Renal cortical epithelial cell (primary cell): ENCODE measurements at regions not wholly inside any gene's neighbourhood (a gene's known extent, or its start where the extent isn't known, plus 50 kb on each side); places are given as distances from the start of the nearest gene placed in this dataset.
"Not testable (repeated sequence)": the region's sequence is repeated elsewhere in the genome, so short reads cannot be mapped to it uniquely, and the experiment has no call there.

ENCODE experiments used
- DNase-seq: peaks from one replicate; pipeline ENCODE4 v3.0.0-alpha.2; 2011; ENCODE audit warnings: low read depth

GRCh38 chr3:159232966-159233365 is 431.1 kb downstream of the MFSD1 start:
- DNase-seq = no peak

- DNase-seq = no peak
Observed at GRCh38 chr3:159233734-159234133, 431.9 kb downstream of the MFSD1 start.

GRCh38 chr3:159234306-159234705 is 432.5 kb downstream of the MFSD1 start:
- DNase-seq = no peak

- DNase-seq = no peak
Observed at GRCh38 chr3:159236321-159236720, 434.5 kb downstream of the MFSD1 start.

GRCh38 chr3:159237226-159237625 is 435.4 kb downstream of the MFSD1 start:
- no peak for DNase-seq

- no peak for DNase-seq
Observed at GRCh38 chr3:159238646-159239045, 436.8 kb downstream of the MFSD1 start.

GRCh38 chr3:159239059-159239458 is 437.2 kb downstream of the MFSD1 start:
- DNase-seq = no peak

GRCh38 chr3:159244933-159245332 is 443.1 kb downstream of the MFSD1 start:
- no peak for DNase-seq

GRCh38 chr3:159245871-159246270 is 444.0 kb downstream of the MFSD1 start:
- no peak for DNase-seq

- DNase-seq = no peak
Observed at GRCh38 chr3:159246385-159246784, 444.5 kb downstream of the MFSD1 start.

- DNase-seq = peak; percentile 56
Observed at GRCh38 chr3:159249472-159250174, 447.8 kb downstream of the MFSD1 start.

- DNase-seq = no peak
Observed at GRCh38 chr3:159250961-159251360, 449.1 kb downstream of the MFSD1 start.

GRCh38 chr3:159252274-159252673 is 450.4 kb downstream of the MFSD1 start:
- DNase-seq = no peak

- peak; percentile 61 for DNase-seq
Observed at GRCh38 chr3:159252772-159253384, 451.0 kb downstream of the MFSD1 start.

- no peak for DNase-seq
Observed at GRCh38 chr3:159253860-159254259, 452.0 kb downstream of the MFSD1 start.

GRCh38 chr3:159257954-159258353 is 456.1 kb downstream of the MFSD1 start:
- DNase-seq = no peak

- DNase-seq = no peak
Observed at GRCh38 chr3:159258934-159259333, 457.1 kb downstream of the MFSD1 start.

- peak; percentile 77 for DNase-seq
Observed at GRCh38 chr3:159260049-159260662, 458.3 kb downstream of the MFSD1 start.

GRCh38 chr3:159261333-159261732 is 459.5 kb downstream of the MFSD1 start:
- DNase-seq = not testable (repeated sequence)

GRCh38 chr3:159263750-159264553 is 462.1 kb downstream of the MFSD1 start:
- peak; percentile 41 for DNase-seq

GRCh38 chr3:159265705-159266104 is 463.9 kb downstream of the MFSD1 start:
- DNase-seq = no peak

- DNase-seq = peak; percentile 15
Observed at GRCh38 chr3:159266779-159267178, 464.9 kb downstream of the MFSD1 start.
